IPS-20b (cell line): ENCODE measurements at regions not wholly inside any gene's neighbourhood (a gene's known extent, or its start where the extent isn't known, plus 50 kb on each side); places are given as distances from the start of the nearest gene placed in this dataset.

ENCODE experiments used
- H3K27ac ChIP-seq: one replicate; pipeline ENCODE4 v1.5.1; 2013; ENCODE audit warnings: low read length
- H3K27me3 ChIP-seq: 2 replicates; pipeline ENCODE4 v1.6.1; 2013; ENCODE audit warnings: mild to moderate bottlenecking, low read length, inconsistent platforms; ENCODE audit not compliant: insufficient read depth
- H3K36me3 ChIP-seq: 2 replicates; pipeline ENCODE4 v1.6.1; 2013; ENCODE audit warnings: low read depth, mild to moderate bottlenecking, inconsistent platforms, low read length, moderate library complexity; ENCODE audit not compliant: insufficient read depth
- H3K4me1 ChIP-seq: 2 replicates; pipeline ENCODE4 v1.6.1; 2013; ENCODE audit warnings: mild to moderate bottlenecking, control low read depth, inconsistent platforms, low read length, moderate library complexity; ENCODE audit not compliant: insufficient read depth
- H3K4me3 ChIP-seq: 2 replicates; pipeline ENCODE4 v1.5.1; 2013; ENCODE audit warnings: mild to moderate bottlenecking, low read length, inconsistent platforms
- H3K9ac ChIP-seq: 2 replicates; pipeline ENCODE4 v1.6.1; 2013; ENCODE audit warnings: low read depth, mild to moderate bottlenecking, inconsistent platforms, low read length, moderate library complexity
- H3K9me3 ChIP-seq: 2 replicates; pipeline ENCODE4 v1.6.1; 2013; ENCODE audit warnings: mild to moderate bottlenecking, low read depth, low read length, inconsistent platforms; ENCODE audit not compliant: insufficient read depth

GRCh38 chrX:10936976-10937375, 174.2 kb upstream of the HCCS start:
- no peak overlapping the region for H3K9ac ChIP-seq
- no peak overlapping the region for H3K27ac ChIP-seq
- H3K27me3 ChIP-seq, result no peaks in the 10 kb centered on the region
- no peaks in the 10 kb centered on the region for H3K4me1 ChIP-seq
- H3K4me3 ChIP-seq, result no peak overlapping the region
- H3K9me3 ChIP-seq, result no peaks in the 10 kb centered on the region
- no peaks in the 10 kb centered on the region for H3K36me3 ChIP-seq

GRCh38 chrX:10938365-10938923, 172.7 kb upstream of the HCCS start:
- Histone ChIP-seq H3K9ac (no peak overlapping the region), H3K4me1 (no peaks in the 10 kb centered on the region), H3K4me3 (no peak overlapping the region), H3K27ac (no peak overlapping the region), H3K36me3 (no peaks in the 10 kb centered on the region), H3K27me3 (no peaks in the 10 kb centered on the region), H3K9me3 (no peaks in the 10 kb centered on the region)

DNA sequence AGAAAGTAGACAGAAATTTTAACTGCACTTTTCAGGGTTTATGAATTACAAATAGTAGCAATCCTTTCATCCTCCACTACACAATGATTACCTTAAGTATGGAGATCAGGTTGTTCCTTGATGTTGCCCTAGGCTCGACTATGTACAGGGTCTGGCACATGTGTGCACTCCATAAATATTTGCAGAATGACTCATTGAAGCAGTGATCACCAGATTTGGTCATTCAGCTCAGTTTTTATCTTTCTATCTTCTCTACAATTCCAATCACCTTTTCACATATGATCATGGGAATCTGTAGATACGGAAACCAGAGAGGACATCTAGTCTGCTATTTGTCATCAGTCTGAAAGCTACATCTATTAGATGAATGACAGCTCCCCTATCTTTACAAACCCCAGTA, 171.7 kb upstream of the HCCS start:
- Histone ChIP-seq H3K36me3 (no peaks in the 10 kb centered on the region), H3K4me1 (no peaks in the 10 kb centered on the region), H3K9ac (no peak overlapping the region), H3K4me3 (no peak overlapping the region), H3K9me3 (no peaks in the 10 kb centered on the region), H3K27me3 (no peaks in the 10 kb centered on the region), H3K27ac (no peak overlapping the region)

GRCh38 chrX:10944136-10944885, 166.8 kb upstream of the HCCS start:
- no peaks in the 10 kb centered on the region for H3K36me3 ChIP-seq
- H3K4me3 ChIP-seq, result no peak overlapping the region
- no peak overlapping the region for H3K27ac ChIP-seq
- H3K9ac ChIP-seq, result no peak overlapping the region
- no peaks in the 10 kb centered on the region for H3K4me1 ChIP-seq
- no peaks in the 10 kb centered on the region for H3K27me3 ChIP-seq
- no peaks in the 10 kb centered on the region for H3K9me3 ChIP-seq

DNA sequence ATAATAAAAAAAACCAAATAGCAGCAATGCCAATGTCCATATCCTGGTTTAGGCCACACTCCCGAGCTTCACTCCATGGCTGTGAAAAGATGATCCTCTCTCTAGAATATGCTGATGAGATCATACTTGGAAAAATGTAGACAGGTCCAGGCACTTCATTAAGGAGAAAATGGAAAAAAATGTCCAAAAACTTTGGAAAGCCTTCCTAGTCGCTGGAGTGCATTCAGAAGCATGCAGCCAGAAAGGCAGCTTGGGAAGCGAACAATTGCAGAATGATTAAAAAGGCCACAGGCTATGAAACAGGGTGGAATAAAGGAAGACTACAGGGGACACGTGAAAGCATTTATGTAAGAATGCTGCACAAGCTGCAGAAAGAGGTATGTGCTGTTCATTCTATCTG, 165.6 kb upstream of the HCCS start:
- no peaks in the 10 kb centered on the region for H3K36me3 ChIP-seq
- no peak overlapping the region for H3K27ac ChIP-seq
- no peaks in the 10 kb centered on the region for H3K27me3 ChIP-seq
- no peak overlapping the region for H3K4me3 ChIP-seq
- no peak overlapping the region for H3K9ac ChIP-seq
- no peaks in the 10 kb centered on the region for H3K9me3 ChIP-seq
- no peaks in the 10 kb centered on the region; the same call in 1 of the 2 replicates for H3K4me1 ChIP-seq

DNA sequence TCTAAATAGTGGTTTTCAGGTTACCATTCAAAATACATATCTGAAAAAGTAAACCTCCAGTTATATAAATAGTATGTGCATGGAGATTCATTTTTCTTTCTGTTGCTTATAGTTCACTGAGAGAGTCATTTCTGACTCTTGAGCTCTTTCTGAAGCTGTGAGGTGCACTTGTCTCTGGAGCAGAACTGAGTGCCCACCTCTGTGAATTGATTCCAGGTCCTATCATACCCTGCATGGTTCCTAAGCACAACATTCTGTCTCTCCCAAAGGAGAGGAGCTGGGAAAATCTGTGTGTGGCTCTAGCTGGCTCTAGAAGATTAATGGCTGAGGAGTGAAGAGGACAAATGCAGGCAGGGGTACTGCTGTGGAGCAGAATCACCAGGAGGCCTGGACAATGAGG, 161.6 kb upstream of the HCCS start:
- peaks cover 11% of the 10 kb centered on the region for H3K4me1 ChIP-seq
- H3K9me3 ChIP-seq, result no peaks in the 10 kb centered on the region
- H3K9ac ChIP-seq, result no peak overlapping the region
- no peaks in the 10 kb centered on the region for H3K36me3 ChIP-seq
- no peak overlapping the region for H3K27ac ChIP-seq
- H3K27me3 ChIP-seq, result no peaks in the 10 kb centered on the region
- no peak overlapping the region for H3K4me3 ChIP-seq

DNA sequence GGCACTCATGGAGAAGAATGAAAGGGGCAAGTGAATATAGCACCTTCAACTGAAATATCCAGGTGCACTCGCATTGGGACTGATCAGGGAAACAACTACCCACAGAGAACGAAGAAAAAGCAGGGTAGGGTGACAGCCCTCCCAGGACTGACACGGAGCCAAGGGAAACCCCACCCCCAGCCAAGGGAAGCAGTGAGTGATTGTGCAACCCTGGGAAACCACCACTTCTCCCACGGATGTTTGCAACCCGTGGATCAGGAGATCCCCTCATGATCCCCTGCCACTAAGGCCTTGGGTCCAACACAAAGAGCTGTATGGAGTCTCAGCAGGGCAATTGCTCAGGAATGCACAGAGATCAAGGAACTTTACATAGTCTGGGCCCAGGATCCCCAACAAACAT, 158.5 kb upstream of the HCCS start:
- H3K36me3 ChIP-seq, result no peaks in the 10 kb centered on the region
- peaks cover 11% of the 10 kb centered on the region for H3K4me1 ChIP-seq
- no peak overlapping the region for H3K27ac ChIP-seq
- H3K4me3 ChIP-seq, result no peak overlapping the region
- H3K27me3 ChIP-seq, result no peaks in the 10 kb centered on the region
- H3K9ac ChIP-seq, result no peak overlapping the region
- H3K9me3 ChIP-seq, result no peaks in the 10 kb centered on the region

DNA sequence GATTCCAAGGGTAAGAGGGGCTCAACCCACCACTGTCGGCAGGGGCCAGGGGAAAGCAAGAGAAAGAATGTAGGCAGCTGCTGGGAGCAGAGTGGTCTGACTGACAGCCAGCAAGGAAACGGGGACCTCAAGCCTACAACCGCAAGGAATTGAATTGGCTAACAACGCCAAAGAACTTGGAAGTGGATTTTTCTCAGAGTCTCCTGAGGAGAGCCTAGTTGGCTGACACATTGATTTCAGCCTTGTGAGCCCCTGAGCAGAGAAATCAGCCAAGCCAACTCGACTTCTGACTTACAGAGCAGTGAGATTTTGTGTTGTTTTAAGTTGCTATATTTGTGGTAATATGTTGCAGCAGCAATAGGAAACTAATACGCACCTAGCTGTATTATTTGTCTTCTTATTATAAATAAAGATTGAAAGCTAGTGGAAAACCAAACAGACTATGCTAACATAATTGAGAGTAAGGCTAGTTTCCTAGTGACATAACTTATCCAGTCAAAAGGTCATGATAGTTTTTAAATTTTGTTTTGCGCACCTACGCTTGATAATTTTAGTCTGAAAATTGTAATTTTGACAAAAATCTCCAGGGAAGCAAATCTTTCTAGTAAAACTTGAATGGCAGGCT, 145.8 kb upstream of the HCCS start:
- no peaks in the 10 kb centered on the region for H3K4me1 ChIP-seq
- H3K27ac ChIP-seq, result no peak overlapping the region
- no peaks in the 10 kb centered on the region for H3K36me3 ChIP-seq
- no peak overlapping the region for H3K4me3 ChIP-seq
- H3K9me3 ChIP-seq, result no peaks in the 10 kb centered on the region
- H3K9ac ChIP-seq, result no peak overlapping the region
- H3K27me3 ChIP-seq, result no peaks in the 10 kb centered on the region

GRCh38 chrX:10966057-10966456, 145.1 kb upstream of the HCCS start:
- Histone ChIP-seq H3K9me3 (no peaks in the 10 kb centered on the region), H3K9ac (no peak overlapping the region), H3K4me1 (no peaks in the 10 kb centered on the region), H3K36me3 (no peaks in the 10 kb centered on the region), H3K27ac (no peak overlapping the region), H3K27me3 (no peaks in the 10 kb centered on the region), H3K4me3 (no peak overlapping the region)

- no peaks in the 10 kb centered on the region for H3K27me3 ChIP-seq
- H3K9me3 ChIP-seq, result no peaks in the 10 kb centered on the region
- H3K9ac ChIP-seq, result no peak overlapping the region
- no peaks in the 10 kb centered on the region for H3K4me1 ChIP-seq
- H3K4me3 ChIP-seq, result no peak overlapping the region
- no peaks in the 10 kb centered on the region for H3K36me3 ChIP-seq
- H3K27ac ChIP-seq, result no peak overlapping the region
Measured at GRCh38 chrX:10971176-10971575, 140.0 kb upstream of the HCCS start.

- no peak overlapping the region for H3K27ac ChIP-seq
- no peaks in the 10 kb centered on the region for H3K9me3 ChIP-seq
- no peaks in the 10 kb centered on the region for H3K27me3 ChIP-seq
- H3K9ac ChIP-seq, result no peak overlapping the region
- no peaks in the 10 kb centered on the region for H3K36me3 ChIP-seq
- no peaks in the 10 kb centered on the region for H3K4me1 ChIP-seq
- no peak overlapping the region for H3K4me3 ChIP-seq
Measured at GRCh38 chrX:10971759-10972158, 139.4 kb upstream of the HCCS start.

- H3K36me3 ChIP-seq, result no peaks in the 10 kb centered on the region
- H3K27me3 ChIP-seq, result no peaks in the 10 kb centered on the region
- H3K9me3 ChIP-seq, result no peaks in the 10 kb centered on the region
- no peak overlapping the region for H3K9ac ChIP-seq
- no peaks in the 10 kb centered on the region for H3K4me1 ChIP-seq
- no peak overlapping the region for H3K27ac ChIP-seq
- no peak overlapping the region for H3K4me3 ChIP-seq
Measured at GRCh38 chrX:10972706-10973105, 138.4 kb upstream of the HCCS start.
